H1 (cell line): ENCODE measurements at regions not wholly inside any gene's neighbourhood (a gene's known extent, or its start where the extent isn't known, plus 50 kb on each side); places are given as distances from the start of the nearest gene placed in this dataset.

Source experiments
- CTCF ChIA-PET: fragments of 300-600 bp; sonication (Branson Sonifier 250); formaldehyde crosslinking; loops from one replicate; lab custom pipeline; 2021; ENCODE audit not compliant: partially characterized antibody; lab: Charles Lee
- POLR2A ChIA-PET: fragments of 300-600 bp; sonication (Branson Sonifier 250); formaldehyde crosslinking; loops from one replicate; lab custom pipeline; 2021; ENCODE audit warnings: inconsistent platforms; ENCODE audit not compliant: partially characterized antibody; lab: Charles Lee
- DNase-seq, 2 experiments: peaks; one replicate each; pipeline versions ENCODE4 v3.0.0 to v3.0.0-alpha.2; 2010 to 2022; ENCODE audit warnings: low spot score in 2 of 2, low read depth in 1 of 2, mixed read lengths in 1 of 2
- FAIRE-seq: peaks from 2 replicates; lab custom pipeline; 2011; peaks lifted over from hg19 to GRCh38; lab: Jason Lieb, UNC
- H2AFZ ChIP-seq: 2 replicates; pipeline ENCODE4 v1.8.1; 2012; ENCODE audit warnings: low read length, inconsistent platforms
- H2AK5ac ChIP-seq: 2 replicates; pipeline ENCODE4 v1.6.1; 2013; ENCODE audit warnings: low read depth, low read length
- H2BK120ac ChIP-seq: replicated peaks from 2 replicates; pipeline ENCODE3; 2013; ENCODE audit warnings: low read depth, low read length, inconsistent platforms
- H2BK12ac ChIP-seq: 2 replicates; pipeline ENCODE4 v1.6.1; 2013; ENCODE audit warnings: low read depth, low read length
- H2BK15ac ChIP-seq: 2 replicates; pipeline ENCODE4 v1.6.1; 2013; ENCODE audit warnings: low read length
- H2BK20ac ChIP-seq: 2 replicates; pipeline ENCODE4 v1.6.1; 2013; ENCODE audit warnings: low read length
- H2BK5ac ChIP-seq: 2 replicates; pipeline ENCODE4 v1.6.1; 2013; ENCODE audit warnings: low read depth, low read length
- H3K14ac ChIP-seq: 2 replicates; pipeline ENCODE4 v1.6.1; 2013; ENCODE audit warnings: inconsistent platforms; ENCODE audit not compliant: insufficient read length
- H3K18ac ChIP-seq: 2 replicates; pipeline ENCODE4 v1.6.1; 2013; ENCODE audit warnings: low read length; ENCODE audit errors: extremely low read depth
- H3K23ac ChIP-seq: 2 replicates; pipeline ENCODE4 v1.6.1; 2013; ENCODE audit warnings: inconsistent platforms; ENCODE audit not compliant: insufficient read length
- H3K23me2 ChIP-seq: 2 replicates; pipeline ENCODE4 v1.6.1; 2013; ENCODE audit warnings: low read depth, low read length
- H3K27ac ChIP-seq: 2 replicates; pipeline ENCODE4 v1.6.1; 2011; ENCODE audit warnings: low read depth, low read length, inconsistent platforms
- H3K27me3 ChIP-seq, 4 experiments: replicated peaks in 1 of 4; 1 replicate in 1 of 4; 2 replicates in 3 of 4; pipeline versions ENCODE4 v1.6.1 to v1.8.1; 2011 to 2013; ENCODE audit warnings: low read length in 3 of 4, mild to moderate bottlenecking in 3 of 4, inconsistent platforms in 2 of 4, mixed read lengths in 2 of 4, moderate library complexity in 1 of 4; ENCODE audit not compliant: control insufficient read depth in 3 of 4, insufficient read depth in 3 of 4; ENCODE audit errors: extremely low read depth in 1 of 4
- H3K36me3 ChIP-seq, 4 experiments: 2 replicates each; pipeline versions ENCODE4 v1.6.1 to v1.8.1; 2011 to 2013; ENCODE audit warnings: mild to moderate bottlenecking in 4 of 4, low read length in 3 of 4, moderate library complexity in 2 of 4, control low read depth in 1 of 4, inconsistent platforms in 1 of 4; ENCODE audit not compliant: insufficient read depth in 4 of 4, control insufficient read depth in 2 of 4
- H3K4ac ChIP-seq: replicated peaks from 2 replicates; pipeline ENCODE3; 2013; ENCODE audit warnings: low read length, low read depth, mixed read lengths, inconsistent platforms; ENCODE audit not compliant: insufficient read length
- H3K4me1 ChIP-seq, 4 experiments: replicated peaks in 1 of 4; 1 replicate in 1 of 4; 2 replicates in 3 of 4; pipeline versions ENCODE4 v1.6.1 to v1.8.1; 2011 to 2013; ENCODE audit warnings: low read length in 3 of 4, inconsistent platforms in 2 of 4, mixed read lengths in 1 of 4; ENCODE audit not compliant: insufficient read depth in 4 of 4, control insufficient read depth in 3 of 4
- H3K4me2 ChIP-seq, 2 experiments: 2 replicates each; pipeline versions ENCODE4 v1.6.1 to v1.8.1; 2011 to 2013; ENCODE audit warnings: low read depth in 2 of 2, low read length in 2 of 2, control low read depth in 1 of 2, inconsistent platforms in 1 of 2, mild to moderate bottlenecking in 1 of 2; ENCODE audit not compliant: insufficient read depth in 1 of 2
- H3K4me3 ChIP-seq, 4 experiments: fragments of 200-600, 300-600 bp in 1 of 4; sonication (generic), shearing (Covaris generic), sonication (Bioruptor Twin) in 1 of 4; 2 replicates each; pipeline versions ENCODE4 v1.5.1 to v1.8.1; 2011 to 2016; ENCODE audit warnings: low read length in 4 of 4, low read depth in 3 of 4, control low read depth in 2 of 4, inconsistent platforms in 2 of 4, mild to moderate bottlenecking in 2 of 4, mixed read lengths in 1 of 4, moderate library complexity in 1 of 4; ENCODE audit not compliant: insufficient read depth in 2 of 4; ENCODE audit errors: extremely low read depth in 1 of 4
- H3K56ac ChIP-seq: replicated peaks from 2 replicates; pipeline ENCODE3; 2013; ENCODE audit warnings: low read depth, mild to moderate bottlenecking, mixed read lengths, low read length, inconsistent platforms; ENCODE audit not compliant: insufficient read length
- H3K79me1 ChIP-seq: 2 replicates; pipeline ENCODE4 v1.6.1; 2013; ENCODE audit warnings: low read depth, low read length, control low read depth
- H3K79me2 ChIP-seq, 2 experiments: 2 replicates each; pipeline versions ENCODE4 v1.6.1 to v1.8.1; 2012 to 2013; ENCODE audit warnings: low read length in 2 of 2, mild to moderate bottlenecking in 2 of 2, inconsistent platforms in 1 of 2; ENCODE audit not compliant: insufficient read depth in 2 of 2, control insufficient read depth in 1 of 2
- H3K9ac ChIP-seq, 4 experiments: replicated peaks in 1 of 4; 1 replicate in 1 of 4; 2 replicates in 3 of 4; pipeline versions ENCODE4 v1.6.1 to v1.8.1; 2011 to 2013; ENCODE audit warnings: low read depth in 3 of 4, low read length in 3 of 4, control low read depth in 2 of 4, mild to moderate bottlenecking in 2 of 4, moderate library complexity in 2 of 4, inconsistent platforms in 1 of 4; ENCODE audit errors: extremely low read depth in 1 of 4
- H3K9me3 ChIP-seq, 2 experiments: 2 replicates each; pipeline versions ENCODE4 v1.6.1 to v1.8.1; 2012 to 2013; ENCODE audit warnings: mild to moderate bottlenecking in 2 of 2, moderate library complexity in 2 of 2, control low read depth in 1 of 2, inconsistent platforms in 1 of 2, low read depth in 1 of 2, low read length in 1 of 2, mixed read lengths in 1 of 2; ENCODE audit not compliant: insufficient read depth in 2 of 2
- H4K20me1 ChIP-seq, 2 experiments: replicated peaks in 1 of 2; 2 replicates each; pipeline versions ENCODE3 to v1.8.1; 2011 to 2013; ENCODE audit warnings: inconsistent platforms in 2 of 2, low read length in 2 of 2, mild to moderate bottlenecking in 1 of 2; ENCODE audit not compliant: insufficient read depth in 2 of 2, control insufficient read depth in 1 of 2
- H4K5ac ChIP-seq: 2 replicates; pipeline ENCODE4 v1.6.1; 2013; ENCODE audit warnings: low read length, low read depth, mixed read lengths, inconsistent platforms; ENCODE audit not compliant: insufficient read length
- H4K8ac ChIP-seq: 2 replicates; pipeline ENCODE4 v1.8.0; 2013; ENCODE audit warnings: mild to moderate bottlenecking, moderate library complexity, low read length, inconsistent platforms; ENCODE audit not compliant: insufficient read depth; ENCODE audit errors: extremely low read depth
- H4K91ac ChIP-seq: replicated peaks from 2 replicates; pipeline ENCODE3; 2013; ENCODE audit warnings: low read length, mixed read lengths, inconsistent platforms; ENCODE audit not compliant: insufficient read length
- BCL11A ChIP-seq, 2 experiments: IDR thresholded peaks; one replicate each; pipeline ENCODE4 v1.6.1; 2011; ENCODE audit warnings: low read depth in 2 of 2, low read length in 2 of 2, mild to moderate bottlenecking in 2 of 2
- CREB1 ChIP-seq: IDR thresholded peaks from 2 replicates; pipeline ENCODE4 v1.6.1; 2012; ENCODE audit warnings: inconsistent platforms
- GABPA ChIP-seq: IDR thresholded peaks from 2 replicates; pipeline ENCODE4 v1.6.1; 2011; ENCODE audit warnings: mild to moderate bottlenecking, low read length, moderate library complexity, borderline replicate concordance; ENCODE audit not compliant: insufficient read depth
- JUND ChIP-seq: IDR thresholded peaks from 2 replicates; pipeline ENCODE4 v1.6.1; 2011; ENCODE audit warnings: mild to moderate bottlenecking, improper control_type of control experiment, low read length
- KDM1A ChIP-seq: fragments of 200-600, 300-600 bp; sonication (generic); IDR thresholded peaks from 2 replicates; pipeline ENCODE4 v1.7.1; 2016; ENCODE audit warnings: mild to moderate bottlenecking, low read length, borderline replicate concordance
- POLR2AphosphoS5 ChIP-seq: IDR thresholded peaks from 2 replicates; pipeline ENCODE4 v1.6.1; 2011; ENCODE audit warnings: low read depth, low read length
- SIX5 ChIP-seq: IDR thresholded peaks from 2 replicates; pipeline ENCODE4 v1.6.1; 2011; ENCODE audit warnings: mild to moderate bottlenecking, low read depth, low read length
- SP1 ChIP-seq: IDR thresholded peaks from 2 replicates; pipeline ENCODE4 v1.6.1; 2011; ENCODE audit warnings: low read depth, low read length
- SRF ChIP-seq: IDR thresholded peaks from 2 replicates; pipeline ENCODE4 v1.6.1; 2011; ENCODE audit warnings: mild to moderate bottlenecking, low read depth, low read length, moderate library complexity
- TAF1 ChIP-seq: IDR thresholded peaks from 2 replicates; pipeline ENCODE4 v1.6.1; 2011; ENCODE audit warnings: mild to moderate bottlenecking, low read depth, low read length
- TAF7 ChIP-seq: optimal IDR thresholded peaks from 2 replicates; pipeline ENCODE3; 2011; ENCODE audit warnings: low read depth, mild to moderate bottlenecking, inconsistent platforms, low read length, moderate library complexity, borderline replicate concordance
- TBP ChIP-seq: IDR thresholded peaks from 2 replicates; pipeline ENCODE4 v1.6.1; 2011; ENCODE audit warnings: low read depth, low read length, improper control_type of control experiment
- TEAD4 ChIP-seq: IDR thresholded peaks from 2 replicates; pipeline ENCODE4 v1.6.1; 2012; ENCODE audit warnings: low read depth, low read length, inconsistent platforms, mixed read lengths
- WGBS, 2 experiments: shearing (Covaris generic) in 1 of 2; methylation state at CpG; one replicate each; pipeline versions ENCODE4 v1.1.6 to v1.1.7; 2013 to 2015; ENCODE audit warnings: low lambda C conversion rate in 2 of 2, mixed read lengths in 2 of 2, inconsistent platforms in 1 of 2, low coverage in 1 of 2, missing lambda C conversion rate in 1 of 2; ENCODE audit not compliant: insufficient replicate concordance in 2 of 2, insufficient coverage in 1 of 2, insufficient read length in 1 of 2; ENCODE audit errors: extremely low coverage in 1 of 2, missing lambda C conversion rate in 1 of 2; 5-methylcytosine and 5-hydroxymethylcytosine counted together
- TF ChIP-seq, protein P1 (sequence below): IDR thresholded peaks from 2 replicates; pipeline ENCODE4 v1.6.1; 2011; ENCODE audit warnings: low read depth, mild to moderate bottlenecking, low read length; ENCODE audit not compliant: insufficient read depth

DNA sequence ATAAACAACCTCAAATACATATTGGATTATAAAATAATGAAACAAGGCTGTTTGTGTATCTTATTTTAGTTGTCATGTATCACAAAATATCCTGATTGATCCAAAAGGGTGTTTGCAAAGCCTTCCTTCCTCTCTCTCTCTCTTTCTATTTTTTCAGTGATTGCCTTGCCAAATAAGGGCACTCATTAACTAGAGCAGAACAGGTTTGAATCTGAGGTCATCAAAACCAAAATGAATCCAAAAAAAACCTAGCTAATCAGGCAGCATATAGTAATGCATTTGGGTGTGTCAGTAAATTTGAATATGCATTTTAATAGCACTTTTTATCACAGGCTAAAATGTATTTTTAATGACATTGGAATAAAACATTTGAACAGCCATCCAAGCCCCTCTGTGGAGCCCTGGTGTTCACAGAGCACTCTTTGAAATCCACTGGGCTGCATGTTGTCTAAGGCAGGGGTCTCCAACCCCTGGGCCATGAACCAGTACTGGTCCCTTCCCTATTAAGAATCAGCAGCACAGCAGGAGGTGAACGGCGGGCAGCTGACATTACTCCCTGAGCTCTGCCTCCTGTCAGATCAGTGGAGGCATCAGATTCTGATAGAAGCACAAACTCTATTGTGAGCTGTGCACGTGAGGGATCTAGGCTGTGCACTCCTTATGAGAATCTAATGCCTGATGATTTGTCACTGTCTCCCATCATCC lies 171.8 kb upstream of the RAI14 start:
- 69% methylated on average over 3 of the region's 3 CpGs; no CpG with 5 or more reads in 1 of the 2 experiments for WGBS, 2 experiments
- POLR2A ChIA-PET = interaction anchor here (1.0 to 3.4 kb wide), 3 partner anchors 9 to 418 kb away, joined by 3 to 22 read pairs (median 3); no protein-coding TSS in a partner anchor
- no peak for DNase-seq
- peak; percentile 36 for TF ChIP-seq TAF7
- TF ChIP-seq SRF = peak; percentile 67
- no peak for TF ChIP-seq TEAD4
- no peak for TF ChIP-seq BCL11A (IDR thresholded peaks at IDR 0.05; ENCODE audit: low read depth in 2 of 2, low read length in 2 of 2)
- TF ChIP-seq KDM1A = no peak
- no peak for TF ChIP-seq TAF1
- TF ChIP-seq CREB1 = no peak
- no peak for TF ChIP-seq GABPA
- TF ChIP-seq SIX5 = no peak
- TF ChIP-seq JUND = no peak
- TF ChIP-seq POLR2AphosphoS5 = no peak
- TF ChIP-seq TBP = no peak
- no peak for TF ChIP-seq SP1
- TF ChIP-seq, protein P1, sequence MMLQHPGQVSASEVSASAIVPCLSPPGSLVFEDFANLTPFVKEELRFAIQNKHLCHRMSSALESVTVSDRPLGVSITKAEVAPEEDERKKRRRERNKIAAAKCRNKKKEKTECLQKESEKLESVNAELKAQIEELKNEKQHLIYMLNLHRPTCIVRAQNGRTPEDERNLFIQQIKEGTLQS = no peak

More for the DNA sequence above, 171.8 kb upstream of the RAI14 start:
- no peak overlapping the region for H3K27ac ChIP-seq
- no peak overlapping the region for H3K4me2 ChIP-seq
- H3K27me3 ChIP-seq = no peaks in the 10 kb centered on the region
- no peak overlapping the region for H3K4me3 ChIP-seq
- H3K14ac ChIP-seq = no peak overlapping the region
- no peaks in the 10 kb centered on the region for H3K79me2 ChIP-seq
- H3K56ac ChIP-seq = no peak overlapping the region
- no peak overlapping the region for H3K4ac ChIP-seq
- CTCF ChIA-PET = interaction anchor here (0.6 to 5.0 kb wide), 17 partner anchors 8 to 438 kb away, joined by 3 to 44 read pairs (median 10); no protein-coding TSS in a partner anchor
- no peak overlapping the region for H4K8ac ChIP-seq
- H2BK5ac ChIP-seq = peak overlapping the region; percentile 26; the same call in 1 of the 2 replicates
- no peak overlapping the region for H4K5ac ChIP-seq
- no peaks in the 10 kb centered on the region for H3K23me2 ChIP-seq
- H3K18ac ChIP-seq = no peak overlapping the region
- no peak overlapping the region for H3K23ac ChIP-seq
- H2BK120ac ChIP-seq = no peak overlapping the region
- no peak overlapping the region for H4K91ac ChIP-seq
- no peak for FAIRE-seq
- H3K79me1 ChIP-seq = no peaks in the 10 kb centered on the region
- no peaks in the 10 kb centered on the region for H3K36me3 ChIP-seq
- H2AK5ac ChIP-seq = no peak overlapping the region
- H2BK12ac ChIP-seq = peak overlapping the region; percentile 41; the same call in 1 of the 2 replicates
- H2BK15ac ChIP-seq = no peak overlapping the region
- H3K9ac ChIP-seq = no peak overlapping the region
- peaks cover 0 to 18% (median 11%) of the 10 kb centered on the region in 4 experiments; a peak in 6 of 7 replicates for H3K4me1 ChIP-seq
- H2AFZ ChIP-seq = no peak overlapping the region
- H3K9me3 ChIP-seq = peaks cover 5 to 9% of the 10 kb centered on the region in 2 experiments; a peak in 3 of 4 replicates
- H4K20me1 ChIP-seq = no peaks in the 10 kb centered on the region
- H2BK20ac ChIP-seq = 0 out of 2 replicates have a peak overlapping the region, but pooled peaks have one; percentile 3
